ENCODE measurements at regions not wholly inside any gene's neighbourhood (a gene's known extent, or its start where the extent isn't known, plus 50 kb on each side); places are given as distances from the start of the nearest gene placed in this dataset.

DNA sequence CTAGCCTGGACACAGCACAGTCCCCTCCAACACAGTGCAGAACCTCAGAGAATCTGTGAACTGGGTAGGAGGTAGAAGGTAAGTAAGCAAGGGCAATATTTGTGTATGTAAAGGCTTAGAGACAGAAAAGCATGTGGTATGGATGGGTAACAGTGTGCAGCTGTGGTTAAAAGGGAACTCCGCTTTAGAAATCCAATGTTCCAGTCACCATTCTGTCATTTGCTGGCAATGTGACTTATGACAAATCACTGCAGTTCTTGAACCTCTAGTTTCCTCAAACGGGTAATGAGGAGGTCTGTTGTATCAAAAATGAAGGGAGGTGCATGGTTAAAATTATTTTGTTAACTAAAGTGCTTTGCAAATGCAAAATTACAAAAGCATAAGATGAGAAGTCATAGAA, 125.5 kb upstream of the IFNE start:
- no peak for TF ChIP-seq CTCF (IDR thresholded peaks at IDR 0.05)
- no peak for TF ChIP-seq POLR2A (IDR thresholded peaks at IDR 0.05)
- TF ChIP-seq EP300 (IDR thresholded peaks at IDR 0.05), result no peak
- TF ChIP-seq POLR2AphosphoS5 (IDR thresholded peaks at IDR 0.05), result no peak

Data from stomach (tissue), 4 donors.